SJCRH30 (cell line): ENCODE measurements at regions not wholly inside any gene's neighbourhood (a gene's known extent, or its start where the extent isn't known, plus 50 kb on each side); places are given as distances from the start of the nearest gene placed in this dataset.
"Not testable (repeated sequence)": the region's sequence is repeated elsewhere in the genome, so short reads cannot be mapped to it uniquely, and the experiment has no call there.

ENCODE experiments used
- DNase-seq, 2 experiments: peaks; one replicate each; pipeline ENCODE4 v3.0.0-alpha.2; 2015 to 2020
- H3K27ac ChIP-seq: fragments of 250-450 bp; sonication (Bioruptor Pico); 2 replicates; pipeline ENCODE4 v1.5.1; 2020; ENCODE audit warnings: mild to moderate bottlenecking, moderate library complexity
- H3K27me3 ChIP-seq: fragments of 250-450 bp; sonication (Bioruptor Pico); 2 replicates; pipeline ENCODE4 v1.5.1; 2020; ENCODE audit warnings: mild to moderate bottlenecking, moderate library complexity
- H3K36me3 ChIP-seq: fragments of 250-450 bp; sonication (Bioruptor Pico); 2 replicates; pipeline ENCODE4 v1.5.1; 2020; ENCODE audit warnings: mild to moderate bottlenecking, moderate library complexity
- H3K4me1 ChIP-seq: fragments of 250-450 bp; sonication (Bioruptor Pico); 2 replicates; pipeline ENCODE4 v1.5.1; 2020; ENCODE audit warnings: mild to moderate bottlenecking, moderate library complexity
- H3K4me3 ChIP-seq: fragments of 250-450 bp; sonication (Bioruptor Pico); 2 replicates; pipeline ENCODE4 v1.5.1; 2020; ENCODE audit warnings: mild to moderate bottlenecking, moderate library complexity
- H3K9me3 ChIP-seq: fragments of 250-450 bp; sonication (Bioruptor Pico); replicated peaks from 2 replicates; pipeline ENCODE4 v1.5.1; 2020; ENCODE audit warnings: mild to moderate bottlenecking, moderate library complexity

DNA sequence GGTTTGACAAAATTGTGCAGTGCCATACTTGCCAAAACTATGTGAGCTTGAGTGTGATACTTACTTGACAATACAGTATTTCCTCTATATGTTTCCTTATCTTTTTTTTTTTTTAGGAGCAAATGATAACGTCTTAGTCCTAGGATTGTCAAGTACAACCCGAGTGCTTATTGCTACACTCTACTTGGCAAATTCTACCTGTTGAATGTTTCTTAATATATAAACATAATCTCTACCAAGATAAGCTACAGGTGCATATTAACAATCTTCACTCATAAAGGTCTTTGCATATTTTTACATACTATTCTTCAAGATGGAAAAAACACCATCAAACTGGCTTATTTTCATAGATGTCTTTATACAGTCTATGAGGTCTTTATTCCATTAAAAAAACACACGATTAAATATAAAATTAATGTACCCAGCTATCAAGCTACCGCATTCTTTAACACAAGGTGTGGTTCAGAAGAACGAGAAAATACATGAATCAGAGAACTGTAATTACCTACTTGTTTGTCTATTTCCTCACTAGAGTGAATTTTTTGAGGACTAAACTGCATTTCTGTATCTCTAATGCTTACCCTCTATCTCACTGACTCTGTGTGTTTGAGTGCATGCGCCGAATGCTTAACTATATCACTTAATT, 76.1 kb upstream of the PDSS1 start:
- no peak overlapping the region for H3K27ac ChIP-seq
- no peaks in the 10 kb centered on the region for H3K4me1 ChIP-seq
- no peaks in the 10 kb centered on the region for H3K9me3 ChIP-seq
- H3K4me3 ChIP-seq: no peak overlapping the region
- peaks cover 4% of the 10 kb centered on the region; the same call in 1 of the 2 replicates for H3K27me3 ChIP-seq
- H3K36me3 ChIP-seq: no peaks in the 10 kb centered on the region
- no peak for DNase-seq

DNA sequence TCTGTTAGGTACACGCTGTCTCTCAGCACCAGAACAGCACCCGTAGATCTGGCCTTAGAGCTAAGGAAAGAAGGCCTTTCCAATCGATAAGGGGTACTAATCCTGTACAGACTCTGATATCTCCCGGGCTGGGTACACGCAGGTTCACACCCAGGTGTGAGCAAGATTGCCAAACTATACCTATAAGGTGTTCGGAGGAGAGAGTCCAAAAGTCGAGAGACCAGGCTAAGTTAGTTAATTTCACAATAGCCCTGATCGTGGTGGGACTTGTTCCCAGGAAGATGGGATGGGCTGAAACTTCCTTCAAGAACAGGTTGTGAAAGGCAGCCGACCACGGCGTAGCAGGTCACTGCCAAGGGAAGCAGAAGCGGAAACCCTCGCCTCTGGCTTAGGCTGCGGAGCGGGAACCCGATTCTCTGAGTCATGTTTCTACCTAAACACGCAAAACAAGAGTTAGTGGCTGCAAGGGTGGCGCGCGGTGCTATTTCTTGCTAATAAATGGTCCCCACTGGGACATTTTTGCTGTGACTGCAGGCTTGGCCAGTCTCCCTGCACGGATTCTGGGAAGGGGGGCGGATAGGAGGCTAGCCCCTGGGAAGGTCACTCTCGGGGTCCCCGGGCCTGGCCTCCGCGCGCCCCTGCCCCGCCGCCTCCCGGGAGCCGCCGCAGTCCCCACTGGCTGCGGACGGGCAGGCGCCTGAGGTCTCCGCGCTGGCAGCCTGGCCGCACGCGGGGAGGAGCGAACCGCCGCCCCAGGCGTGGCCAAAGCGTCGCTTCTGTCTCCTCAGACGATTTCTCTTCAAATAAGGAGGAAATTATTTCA, 75.4 kb upstream of the PDSS1 start:
- no peak for DNase-seq
- Histone ChIP-seq H3K36me3 (no peaks in the 10 kb centered on the region), H3K27me3 (peaks cover 4% of the 10 kb centered on the region; the same call in 1 of the 2 replicates), H3K9me3 (no peaks in the 10 kb centered on the region), H3K27ac (no peak overlapping the region), H3K4me1 (no peaks in the 10 kb centered on the region), H3K4me3 (no peak overlapping the region)

DNA sequence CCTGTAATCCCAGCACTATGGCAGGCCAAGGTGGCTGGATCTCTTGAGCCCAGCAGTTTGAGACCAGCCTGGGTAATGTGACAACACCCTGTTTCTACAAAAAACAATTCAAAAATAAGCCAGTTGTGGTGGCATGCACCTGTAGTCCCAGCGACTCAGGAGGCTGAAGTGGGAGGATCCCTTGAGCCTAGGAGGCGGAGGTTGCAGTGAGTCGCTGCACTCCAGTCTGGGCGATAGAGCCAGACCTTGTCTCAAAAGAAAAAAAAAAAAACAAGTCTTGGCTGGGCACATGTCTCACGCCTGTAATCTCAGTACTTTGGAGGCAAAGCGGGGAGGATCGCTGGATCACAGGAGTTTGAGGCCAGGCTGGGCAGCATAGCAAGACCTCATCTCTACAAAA, 74.6 kb upstream of the PDSS1 start:
- H3K4me3 ChIP-seq: no peak overlapping the region
- H3K4me1 ChIP-seq: no peaks in the 10 kb centered on the region
- H3K9me3 ChIP-seq: no peaks in the 10 kb centered on the region
- no peak overlapping the region for H3K27ac ChIP-seq
- no peaks in the 10 kb centered on the region for H3K36me3 ChIP-seq
- H3K27me3 ChIP-seq: peaks cover 4% of the 10 kb centered on the region; the same call in 1 of the 2 replicates
- DNase-seq: no peak

DNA sequence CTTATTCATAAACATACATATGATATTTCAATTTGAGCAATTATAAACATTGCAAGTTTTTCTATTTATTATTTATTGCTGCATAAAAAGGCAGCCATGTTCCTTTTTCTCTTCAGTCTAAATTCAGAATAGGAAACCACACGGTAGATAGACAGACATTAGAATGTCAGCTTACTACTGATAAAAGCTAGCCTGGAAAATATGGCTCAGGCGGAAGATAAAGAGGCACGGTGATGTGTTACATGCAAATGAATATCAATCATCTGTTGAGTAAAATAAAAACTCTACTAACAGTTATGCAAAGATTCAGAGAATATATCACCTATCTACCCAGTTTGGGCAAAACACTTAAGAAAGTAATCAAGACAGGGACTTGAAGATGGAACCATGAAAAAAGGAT, 73.5 kb upstream of the PDSS1 start:
- no peaks in the 10 kb centered on the region for H3K4me1 ChIP-seq
- no peaks in the 10 kb centered on the region for H3K36me3 ChIP-seq
- no peak for DNase-seq
- H3K27me3 ChIP-seq: peaks cover 2% of the 10 kb centered on the region; the same call in 1 of the 2 replicates
- H3K27ac ChIP-seq: no peak overlapping the region
- H3K4me3 ChIP-seq: no peak overlapping the region
- H3K9me3 ChIP-seq: no peaks in the 10 kb centered on the region

DNA sequence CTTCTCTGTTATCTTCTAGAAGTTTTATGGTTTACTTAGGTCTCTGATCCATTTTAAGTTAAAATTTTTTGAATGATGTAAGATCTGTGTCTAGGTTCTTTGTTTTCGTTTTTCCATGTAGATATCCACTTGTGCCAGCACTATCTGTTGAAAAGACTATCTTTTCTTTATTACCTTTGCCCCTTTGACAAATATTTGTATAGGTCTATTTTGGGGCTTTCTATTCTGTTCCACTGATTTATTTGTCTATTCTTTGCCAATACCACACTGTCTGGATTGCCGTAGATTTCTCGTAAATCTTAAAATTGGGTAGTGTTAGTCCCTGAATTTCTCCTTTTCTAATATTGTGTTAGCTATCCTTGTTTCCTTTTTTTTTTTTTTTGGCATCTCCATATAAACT, 71.4 kb upstream of the PDSS1 start:
- no peak for DNase-seq
- H3K27me3 ChIP-seq: no peaks in the 10 kb centered on the region
- H3K27ac ChIP-seq: no peak overlapping the region
- H3K36me3 ChIP-seq: no peaks in the 10 kb centered on the region
- H3K4me3 ChIP-seq: no peak overlapping the region
- H3K4me1 ChIP-seq: no peaks in the 10 kb centered on the region
- H3K9me3 ChIP-seq: no peaks in the 10 kb centered on the region

DNA sequence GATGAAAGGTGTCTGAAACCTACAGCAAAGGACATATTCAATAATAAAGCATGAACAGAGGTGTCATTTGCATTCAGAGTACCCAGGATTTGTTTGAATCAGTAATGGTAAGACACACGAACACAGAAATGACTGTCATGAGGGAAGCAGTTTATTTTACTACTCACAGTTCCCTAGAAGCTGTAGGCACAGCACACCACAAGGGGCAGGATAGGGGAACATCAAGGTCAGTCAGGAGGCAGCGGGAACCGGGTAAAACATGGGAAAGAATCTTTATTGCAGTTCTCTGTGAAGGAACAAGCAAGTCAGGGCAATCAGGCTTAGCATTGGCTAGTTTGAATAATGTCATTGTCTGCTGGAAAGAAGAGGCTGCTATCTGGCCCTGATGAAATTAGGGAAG, 70.2 kb upstream of the PDSS1 start:
- Histone ChIP-seq H3K27ac (no peak overlapping the region), H3K36me3 (no peaks in the 10 kb centered on the region), H3K9me3 (no peaks in the 10 kb centered on the region), H3K27me3 (no peaks in the 10 kb centered on the region), H3K4me3 (no peak overlapping the region), H3K4me1 (no peaks in the 10 kb centered on the region)
- peak in 1 of 2 experiments; percentile 17 for DNase-seq

DNA sequence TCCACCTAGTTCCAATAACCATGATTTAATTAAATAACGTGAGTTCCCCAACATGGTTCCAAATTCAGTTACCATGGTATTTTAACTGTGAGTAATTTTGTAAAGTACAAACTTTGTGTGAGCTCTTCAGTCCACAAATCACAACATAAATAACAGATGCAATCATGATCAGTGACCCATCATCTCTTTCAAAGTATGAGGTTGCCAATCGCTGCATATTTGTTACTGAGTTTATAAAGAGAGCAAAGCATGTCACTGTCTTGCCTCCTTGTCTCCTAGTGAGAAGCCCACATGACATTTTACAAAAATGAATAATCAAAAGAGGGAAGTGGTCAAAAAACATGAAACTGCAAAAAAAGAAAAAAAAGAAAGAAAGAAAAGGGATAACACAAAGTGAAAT, 69.1 kb upstream of the PDSS1 start:
- H3K27ac ChIP-seq: no peak overlapping the region
- no peaks in the 10 kb centered on the region for H3K27me3 ChIP-seq
- no peaks in the 10 kb centered on the region for H3K4me1 ChIP-seq
- no peaks in the 10 kb centered on the region for H3K36me3 ChIP-seq
- no peak for DNase-seq
- 0 out of 2 replicates have a peak, but pooled peaks cover 2% of the 10 kb centered on the region for H3K9me3 ChIP-seq
- H3K4me3 ChIP-seq: no peak overlapping the region

DNA sequence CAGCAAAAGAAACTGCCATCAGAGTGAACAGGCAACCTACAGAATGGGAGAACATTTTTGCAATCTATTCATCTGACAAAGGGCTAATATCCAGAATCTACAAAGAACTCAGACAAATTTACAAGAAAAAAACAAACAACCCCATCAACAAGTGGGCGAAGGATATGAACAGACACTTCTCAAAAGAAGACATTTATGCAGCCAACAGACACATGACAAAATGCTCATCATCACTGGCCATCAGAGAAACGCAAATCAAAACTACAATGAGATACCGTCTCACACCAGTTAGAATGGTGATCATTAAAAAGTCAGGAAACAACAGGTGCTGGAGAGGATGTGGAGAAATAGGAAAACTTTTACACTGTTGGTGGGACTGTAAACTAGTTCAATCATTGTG, 65.3 kb upstream of the PDSS1 start:
- H3K36me3 ChIP-seq, H3K27ac ChIP-seq, H3K4me1 ChIP-seq, H3K4me3 ChIP-seq, H3K9me3 ChIP-seq, H3K27me3 ChIP-seq, DNase-seq: not testable (repeated sequence)

DNA sequence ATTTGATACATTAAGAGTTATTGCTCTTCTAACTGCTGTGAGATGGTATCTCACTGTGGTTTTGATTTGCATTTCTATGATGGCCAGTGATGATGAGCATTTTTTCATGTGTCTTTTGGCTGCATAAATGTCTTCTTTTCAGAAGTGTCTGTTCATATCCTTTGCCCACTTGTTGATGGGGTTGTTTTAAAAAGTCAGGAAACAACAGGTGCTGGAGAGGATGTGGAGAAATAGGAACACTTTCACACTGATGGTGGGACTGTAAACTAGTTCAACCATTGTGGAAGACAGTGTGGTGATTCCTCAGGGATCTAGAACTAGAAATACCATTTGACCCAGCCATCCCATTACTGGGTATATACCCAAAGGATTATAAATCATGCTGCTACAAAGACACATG, 63.4 kb upstream of the PDSS1 start:
- H3K4me3 ChIP-seq, H3K4me1 ChIP-seq, H3K27me3 ChIP-seq: not testable (repeated sequence)

DNA sequence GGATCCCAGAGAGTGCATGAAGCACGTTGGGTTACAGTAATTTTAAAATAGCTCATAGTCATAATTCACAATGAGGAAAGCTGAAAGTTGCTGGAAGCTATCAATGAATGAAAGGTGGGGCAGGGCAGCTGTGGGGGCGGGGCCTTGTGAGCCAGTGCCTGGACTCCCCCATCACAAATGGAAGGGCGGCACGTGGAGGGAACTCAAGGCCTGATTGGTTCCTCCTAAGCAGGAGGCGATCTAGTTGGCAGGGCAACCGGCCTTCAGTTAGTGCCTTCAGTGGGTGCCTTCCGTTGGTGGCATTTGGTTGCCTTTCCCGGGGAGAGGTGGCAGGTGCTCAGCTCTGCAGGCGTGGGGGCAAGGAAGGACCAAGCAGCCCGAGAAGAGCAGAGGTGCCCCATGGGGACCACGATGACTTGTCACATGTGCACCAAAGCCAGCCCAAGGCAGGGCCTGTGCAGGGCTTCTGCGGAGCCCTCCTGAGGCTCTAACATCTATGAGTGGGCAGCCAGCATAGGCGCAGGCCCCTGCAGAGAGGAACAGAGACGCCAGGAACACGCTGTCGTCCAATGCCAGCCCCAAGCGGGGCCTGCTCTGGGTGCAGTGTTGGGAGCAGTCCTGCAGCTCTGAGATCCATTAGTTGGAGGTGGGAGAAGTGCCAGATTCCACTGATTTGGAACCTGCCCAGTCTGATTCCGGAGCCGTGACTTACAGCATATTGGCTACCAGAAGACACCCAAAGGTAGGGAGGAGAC, 59.8 kb upstream of the PDSS1 start:
- Histone ChIP-seq H3K27ac (no peak overlapping the region), H3K4me1 (no peaks in the 10 kb centered on the region), H3K9me3 (0 out of 2 replicates have a peak, but pooled peaks cover 1% of the 10 kb centered on the region), H3K27me3 (no peaks in the 10 kb centered on the region), H3K36me3 (no peaks in the 10 kb centered on the region), H3K4me3 (no peak overlapping the region)
- peak; percentile 6 to 15 for DNase-seq

More for the DNA sequence above, 63.4 kb upstream of the PDSS1 start:
- not testable (repeated sequence) for H3K36me3 ChIP-seq, DNase-seq, H3K9me3 ChIP-seq, H3K27ac ChIP-seq

DNA sequence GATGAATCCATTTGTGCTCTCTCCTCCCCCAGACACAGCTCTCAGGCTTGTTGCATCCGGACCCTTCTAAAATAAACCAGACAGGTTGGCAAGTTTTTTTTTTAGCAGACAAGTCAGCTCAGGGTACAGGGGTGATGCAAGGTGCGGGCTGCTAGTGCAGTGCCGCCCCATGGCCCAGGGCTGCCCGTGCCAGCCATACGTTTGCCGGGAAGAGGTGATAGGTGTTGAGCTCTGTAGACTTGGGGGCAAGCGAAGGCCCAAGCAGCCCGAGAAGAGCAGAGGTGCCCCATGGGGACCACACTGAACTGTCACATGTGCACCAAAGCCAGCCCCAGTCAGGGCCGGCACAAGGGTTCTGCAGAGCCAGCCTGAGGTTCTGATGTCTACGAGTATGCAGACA, 57.1 kb upstream of the PDSS1 start:
- H3K27me3 ChIP-seq: no peaks in the 10 kb centered on the region
- no peaks in the 10 kb centered on the region for H3K9me3 ChIP-seq
- no peak overlapping the region for H3K4me3 ChIP-seq
- H3K4me1 ChIP-seq: no peaks in the 10 kb centered on the region
- H3K36me3 ChIP-seq: no peaks in the 10 kb centered on the region
- DNase-seq: no peak
- no peak overlapping the region for H3K27ac ChIP-seq

DNA sequence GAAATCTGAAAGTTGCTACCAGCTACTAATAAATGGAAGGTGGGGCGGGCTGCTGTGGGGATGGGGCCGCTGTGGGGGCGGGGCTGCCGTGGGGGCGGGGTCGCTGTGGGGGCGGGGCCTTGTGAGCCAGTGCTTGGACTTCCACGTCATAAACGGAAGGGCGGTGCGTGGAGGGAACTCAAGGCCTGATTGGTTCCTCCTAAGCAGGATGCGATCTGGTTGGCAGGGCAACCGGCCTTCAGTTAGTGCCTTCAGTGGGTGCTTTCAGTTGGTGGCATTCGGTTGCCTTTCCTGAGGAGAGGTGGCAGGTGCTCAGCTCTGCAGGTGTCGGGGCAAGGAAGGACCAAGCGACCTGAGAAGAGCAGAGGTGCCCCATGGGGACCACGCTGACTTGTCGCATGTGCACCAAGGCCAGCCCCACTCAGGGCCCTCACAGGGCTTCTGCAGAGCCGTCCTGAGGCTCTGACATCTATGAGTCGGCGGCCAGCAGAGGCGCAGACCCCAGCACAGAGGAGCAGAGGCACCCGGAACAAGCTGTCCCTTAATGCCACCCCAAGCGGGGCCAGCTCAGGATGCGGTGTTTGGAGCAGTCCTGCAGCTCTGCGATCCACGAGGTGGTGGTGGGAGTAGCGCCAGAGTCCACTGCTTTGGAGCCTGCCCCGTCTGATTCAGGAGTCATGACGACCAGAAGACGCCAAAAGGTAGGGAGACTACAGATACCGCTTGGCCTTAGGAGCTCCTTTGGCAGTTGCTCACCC, 54.4 kb upstream of the PDSS1 start:
- Histone ChIP-seq H3K27ac (no peak overlapping the region), H3K9me3 (no peaks in the 10 kb centered on the region), H3K4me3 (no peak overlapping the region), H3K27me3 (no peaks in the 10 kb centered on the region), H3K4me1 (no peaks in the 10 kb centered on the region), H3K36me3 (no peaks in the 10 kb centered on the region)
- no peak for DNase-seq

DNA sequence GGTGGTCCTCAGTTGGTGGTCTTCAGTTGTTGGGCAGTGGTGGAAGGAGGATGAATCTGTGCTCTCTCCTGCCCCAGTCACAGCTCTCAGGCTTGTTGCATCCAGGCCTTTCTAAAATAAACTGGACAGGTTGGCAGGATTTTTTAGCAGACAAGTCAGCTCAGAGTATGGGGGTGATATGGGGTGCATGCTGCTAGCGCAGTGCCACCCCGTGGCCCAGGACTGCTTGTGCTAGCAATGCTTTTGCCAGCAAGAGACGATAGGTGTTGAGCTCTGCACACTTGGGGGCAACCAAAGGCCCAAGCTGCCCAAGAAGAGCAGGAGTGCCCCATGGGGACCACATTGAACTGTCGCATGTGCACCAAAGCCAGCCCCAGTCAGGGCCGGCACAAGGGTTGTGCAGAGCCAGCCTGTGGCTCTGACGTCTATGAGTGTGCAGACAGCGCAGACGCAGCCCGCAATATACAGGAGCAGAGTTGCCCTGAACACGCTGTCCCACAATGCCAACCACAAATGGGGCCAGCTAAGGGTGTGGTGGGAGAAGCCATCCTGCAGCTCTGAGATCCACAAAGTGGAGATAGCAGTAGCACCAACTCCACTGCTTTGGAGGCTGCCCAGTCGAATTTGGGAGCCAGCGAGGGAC, 49.8 kb upstream of the PDSS1 start:
- Histone ChIP-seq H3K9me3 (no peaks in the 10 kb centered on the region), H3K27ac (no peak overlapping the region), H3K36me3 (no peaks in the 10 kb centered on the region), H3K4me3 (no peak overlapping the region), H3K27me3 (no peaks in the 10 kb centered on the region), H3K4me1 (no peaks in the 10 kb centered on the region)
- no peak for DNase-seq
